HG03135 (cell line): ENCODE measurements at regions not wholly inside any gene's neighbourhood (a gene's known extent, or its start where the extent isn't known, plus 50 kb on each side); places are given as distances from the start of the nearest gene placed in this dataset.

Experiments used
- ATAC-seq: cut with Tn5 transposase; IDR thresholded peaks from one replicate; pipeline ENCODE4 v1.9.1; 2021; ENCODE audit warnings: mild to moderate bottlenecking, moderate library complexity; ENCODE audit not compliant: unreplicated experiment

DNA sequence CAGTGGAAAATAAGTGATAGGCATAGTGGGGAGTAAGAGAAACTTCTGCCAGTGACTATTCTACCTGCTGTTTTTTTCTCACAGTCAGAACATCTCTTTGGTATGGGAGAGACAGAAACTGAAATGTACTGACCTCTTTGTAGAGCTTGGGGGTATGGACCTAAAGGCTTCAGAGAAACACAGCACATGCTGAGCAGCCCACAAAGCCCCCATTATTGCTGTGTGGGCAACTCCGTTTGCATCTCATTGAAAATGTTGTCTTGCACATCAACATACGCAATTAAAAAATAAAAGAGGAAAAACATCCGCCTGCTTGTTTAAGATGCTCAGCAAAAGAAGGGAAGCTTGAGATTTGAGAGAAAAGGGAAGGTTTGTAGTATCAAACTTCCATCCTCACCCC, 443.4 kb upstream of the SEMA6D start:
- no peak for ATAC-seq

GRCh38 chr15:47283246-47283645, 434.1 kb upstream of the SEMA6D start:
- no peak for ATAC-seq

- no peak for ATAC-seq
Measured at GRCh38 chr15:47288794-47289193, 428.5 kb upstream of the SEMA6D start.

GRCh38 chr15:47289656-47290055, 427.6 kb upstream of the SEMA6D start:
- ATAC-seq, result no peak

DNA sequence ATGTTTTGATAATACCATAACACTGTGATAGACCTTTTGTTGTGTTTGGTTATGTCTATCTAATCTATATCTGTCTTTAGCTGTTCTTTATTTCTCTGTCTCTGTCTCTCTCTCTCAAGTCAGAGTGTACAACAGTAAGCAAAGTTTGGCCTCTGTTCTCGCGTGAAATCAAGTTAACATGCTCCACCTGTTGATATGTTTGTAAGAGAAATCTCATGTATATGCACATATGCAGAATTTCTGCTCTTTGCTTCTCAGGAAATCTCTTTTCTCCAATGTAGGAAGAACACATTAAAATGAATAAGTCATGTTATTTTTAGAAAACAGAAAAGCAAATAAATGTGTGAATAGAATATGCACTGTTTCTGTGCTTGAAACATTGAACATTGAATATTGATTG, 425.5 kb upstream of the SEMA6D start:
- no peak for ATAC-seq

DNA sequence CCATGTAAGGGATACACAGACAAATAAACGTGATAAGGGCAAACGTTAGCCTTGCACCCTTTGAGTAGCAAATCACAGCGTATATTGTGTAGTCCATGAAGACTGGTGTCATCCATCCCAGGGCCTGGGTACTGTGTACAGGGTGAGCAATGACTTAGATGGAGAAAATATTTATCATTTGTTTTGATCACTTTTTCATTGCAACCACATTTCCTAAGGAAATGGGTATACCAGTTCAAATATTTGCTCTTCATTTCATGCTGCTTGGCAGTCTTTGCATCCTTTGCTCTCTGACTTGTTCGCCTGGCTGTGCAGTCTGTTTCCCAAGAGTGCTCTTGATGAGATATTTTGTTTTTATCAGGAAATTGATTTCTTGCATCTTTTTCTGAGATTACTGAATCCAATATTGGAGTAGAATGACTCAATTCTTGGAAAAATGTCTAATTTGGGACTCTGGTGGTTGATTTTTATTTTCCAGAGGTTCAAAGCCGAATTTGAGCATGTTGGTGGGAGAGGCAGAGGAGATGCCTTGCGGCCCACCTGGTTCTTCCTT, 424.6 kb upstream of the SEMA6D start:
- no peak for ATAC-seq

GRCh38 chr15:47293466-47294162, 423.7 kb upstream of the SEMA6D start:
- ATAC-seq, result no peak

DNA sequence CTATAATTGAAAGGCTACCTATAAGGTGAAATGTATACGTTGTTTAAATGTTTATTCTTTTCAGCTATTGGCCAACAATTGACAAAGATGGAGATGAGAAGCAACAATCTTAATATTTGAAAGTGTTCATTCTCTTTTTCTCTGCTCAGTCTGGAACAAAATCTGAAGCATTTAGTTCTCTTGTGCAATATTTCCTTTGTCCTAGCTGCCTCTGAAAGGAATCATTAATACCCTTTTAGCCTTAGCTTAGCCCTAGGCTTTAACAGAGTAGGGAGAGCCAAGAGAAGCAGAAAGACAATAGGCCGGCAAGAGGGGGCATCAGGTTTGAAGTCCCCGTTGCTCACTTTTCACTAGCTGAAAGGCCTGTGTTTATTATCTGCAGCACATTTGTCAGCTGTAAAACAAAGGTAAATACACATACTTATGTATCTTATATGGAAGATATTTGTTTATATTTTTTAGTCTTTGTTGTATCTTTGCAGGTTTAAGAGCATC, 422.5 kb upstream of the SEMA6D start:
- ATAC-seq, result no peak

- ATAC-seq, result no peak
Measured at GRCh38 chr15:47296881-47297280, 420.4 kb upstream of the SEMA6D start.

- no peak for ATAC-seq
Measured at GRCh38 chr15:47299846-47300434, 417.4 kb upstream of the SEMA6D start.

DNA sequence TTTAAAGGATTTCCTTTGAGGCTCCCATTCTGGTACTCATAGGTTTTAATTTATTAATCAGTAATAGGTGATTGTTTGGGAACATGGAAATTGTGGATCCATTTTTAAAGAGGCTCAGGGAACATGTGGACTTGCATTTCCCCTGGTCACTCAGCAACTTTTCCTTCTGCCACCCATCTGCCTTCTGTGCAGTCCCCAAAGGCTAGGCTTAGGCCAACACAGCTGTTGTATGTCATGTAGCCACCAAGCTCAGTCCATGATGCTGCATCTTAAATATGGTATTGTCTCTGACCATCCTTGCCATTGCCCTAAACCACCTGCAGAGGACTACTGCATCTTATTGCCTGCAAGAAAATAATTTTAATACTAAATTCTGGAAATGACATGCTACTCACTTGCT, 416.7 kb upstream of the SEMA6D start:
- ATAC-seq, result no peak

DNA sequence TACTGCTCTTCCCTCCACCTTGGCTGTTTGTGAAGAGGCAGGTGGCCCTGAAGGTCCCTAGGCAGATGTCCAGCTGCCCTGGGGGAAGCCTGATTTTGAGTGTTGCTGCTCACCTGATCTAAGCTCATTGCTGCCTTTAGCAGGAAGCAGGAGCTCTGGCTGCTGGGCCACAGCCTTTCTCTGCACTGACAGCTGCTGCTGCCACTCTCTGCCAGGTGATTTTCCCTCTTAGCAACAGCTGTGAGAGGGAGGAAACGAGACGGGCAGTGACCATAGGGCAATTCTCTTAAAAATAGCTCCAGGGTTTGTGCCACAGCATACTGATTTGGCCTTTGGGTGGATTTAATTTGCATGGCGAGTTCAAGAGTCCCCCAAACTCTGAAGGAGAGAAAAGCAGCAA, 415.8 kb upstream of the SEMA6D start:
- no peak for ATAC-seq

- ATAC-seq, result no peak
Measured at GRCh38 chr15:47304656-47305055, 412.6 kb upstream of the SEMA6D start.

- no peak for ATAC-seq
Measured at GRCh38 chr15:47312161-47312560, 405.1 kb upstream of the SEMA6D start.

DNA sequence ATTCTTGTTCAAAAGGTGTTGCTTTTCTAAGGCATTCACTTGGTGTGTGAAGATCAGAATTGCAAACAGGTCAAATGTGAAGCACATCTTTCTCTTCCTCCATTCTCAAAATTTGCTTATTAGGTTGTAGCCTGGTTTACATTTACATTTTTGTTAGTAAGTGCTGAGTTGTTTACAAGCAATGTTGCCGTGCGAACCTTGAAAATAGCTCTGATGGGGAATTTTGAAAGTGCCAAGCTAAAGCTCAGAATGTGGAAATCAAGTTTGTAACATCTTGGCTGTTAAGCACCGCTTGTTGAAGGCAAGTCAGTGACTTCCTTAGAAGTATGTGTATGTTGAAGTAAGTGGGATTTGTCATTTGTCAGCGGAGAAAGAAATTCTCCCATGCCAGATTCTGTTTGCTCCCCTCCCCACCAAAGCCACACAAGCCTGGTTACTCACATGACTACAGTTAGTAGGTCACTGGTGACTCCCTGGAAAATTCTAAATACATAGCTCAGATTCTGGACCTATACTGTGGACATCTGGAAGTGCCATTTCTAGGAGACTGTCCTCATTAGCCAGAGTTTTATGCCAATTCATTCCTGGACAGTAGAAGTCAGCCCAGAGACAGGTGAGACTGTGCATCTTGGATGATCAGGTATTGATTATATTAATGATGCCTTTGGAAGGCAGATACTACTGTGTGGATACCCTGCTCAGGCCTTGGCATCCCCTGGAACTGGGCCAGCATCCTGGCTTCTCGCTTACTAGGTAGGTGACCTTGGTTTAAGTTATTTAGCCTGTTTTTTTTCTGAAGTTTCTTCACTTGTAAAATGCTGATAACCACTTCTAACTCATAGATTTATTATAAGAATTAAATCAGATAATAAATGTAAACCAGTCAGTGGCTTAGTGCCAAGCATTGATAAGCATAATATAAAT, 390.6 kb upstream of the SEMA6D start:
- no peak for ATAC-seq

GRCh38 chr15:47331829-47332393, 385.4 kb upstream of the SEMA6D start:
- ATAC-seq, result no peak

- ATAC-seq, result no peak
Measured at GRCh38 chr15:47332481-47332880, 384.8 kb upstream of the SEMA6D start.

DNA sequence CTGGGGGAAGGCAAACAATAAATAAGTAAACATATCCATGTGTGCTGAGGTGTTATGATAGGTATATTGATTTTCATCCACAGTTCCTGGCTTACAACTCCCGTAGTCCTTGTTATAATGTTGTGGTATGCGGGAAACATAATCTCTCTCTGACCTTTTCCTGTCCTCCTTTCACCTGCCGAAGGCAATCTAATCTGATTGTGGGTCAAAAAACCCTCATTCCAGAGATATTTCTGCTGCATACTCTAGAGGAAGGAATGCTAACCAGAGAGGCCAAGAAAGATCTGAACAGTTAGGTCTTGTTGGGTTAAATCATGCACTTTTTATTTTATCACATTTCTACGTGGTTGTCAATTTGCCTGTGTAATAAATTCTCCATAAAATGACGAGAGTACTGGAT, 383.6 kb upstream of the SEMA6D start:
- ATAC-seq, result no peak

DNA sequence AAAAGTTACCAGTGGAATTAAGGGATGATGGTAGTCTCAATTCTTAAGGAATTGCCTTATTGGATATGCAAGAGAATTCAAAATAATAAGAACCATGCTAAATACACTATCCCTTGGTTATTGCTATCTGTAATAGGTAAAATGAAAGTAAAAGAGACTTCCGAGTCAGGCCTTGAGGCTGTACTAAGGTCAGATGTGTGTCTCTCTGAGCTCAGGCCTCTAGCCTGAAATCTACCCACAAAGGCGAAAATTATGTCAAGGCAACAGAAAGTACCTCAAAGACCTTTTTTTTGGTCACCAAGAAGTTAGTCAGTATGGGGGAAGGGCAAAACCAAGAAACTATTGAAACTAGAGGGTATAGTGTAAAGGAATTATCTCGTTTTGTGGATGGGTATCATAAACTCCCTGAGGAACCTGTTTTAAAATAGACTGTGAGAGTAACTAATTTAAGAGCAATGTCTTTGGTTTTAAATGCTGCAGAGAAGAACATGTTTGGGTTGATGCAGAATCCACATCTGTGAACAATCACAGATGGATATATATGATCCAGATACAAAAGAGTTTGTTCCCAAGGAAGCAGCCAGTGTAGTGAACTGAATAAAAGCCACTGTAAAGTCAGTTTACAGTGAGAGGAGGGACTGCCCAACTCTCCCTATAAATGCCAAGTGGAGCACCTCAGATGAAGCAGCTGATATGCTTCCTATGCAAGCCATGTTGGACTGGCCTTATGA, 382.3 kb upstream of the SEMA6D start:
- no peak for ATAC-seq

- no peak for ATAC-seq
Measured at GRCh38 chr15:47337106-47337505, 380.2 kb upstream of the SEMA6D start.
